DND-41 (cell line): ENCODE measurements at regions not wholly inside any gene's neighbourhood (a gene's known extent, or its start where the extent isn't known, plus 50 kb on each side); places are given as distances from the start of the nearest gene placed in this dataset.

ENCODE experiments used
- ATAC-seq: fragments of 200-7000 bp; cut with Tn5 transposase; 3 replicates; pipeline ENCODE4 v1.9.1; 2021; ENCODE audit warnings: low read depth; ENCODE audit not compliant: insufficient read depth
- DNase-seq: peaks from one replicate; pipeline ENCODE4 v3.0.0-alpha.2; 2020
- H2AFZ ChIP-seq: 2 replicates; pipeline ENCODE4 v1.6.0; 2012; ENCODE audit warnings: low read depth, low read length
- H3K27ac ChIP-seq: 2 replicates; pipeline ENCODE4 v1.5.1; 2012; ENCODE audit warnings: low read length, inconsistent platforms
- H3K27me3 ChIP-seq: fragments of 200-600 bp; sonication (generic); 2 replicates; pipeline ENCODE4 v1.6.0; 2012; ENCODE audit warnings: low read length, mild to moderate bottlenecking, inconsistent platforms; ENCODE audit not compliant: insufficient read depth, poor library complexity
- H3K36me3 ChIP-seq: 2 replicates; pipeline ENCODE4 v1.5.1; 2012; ENCODE audit warnings: low read length, inconsistent platforms; ENCODE audit not compliant: insufficient read depth
- H3K4me1 ChIP-seq: 2 replicates; pipeline ENCODE4 v1.5.1; 2012; ENCODE audit warnings: mild to moderate bottlenecking, low read length; ENCODE audit not compliant: insufficient read depth
- H3K4me2 ChIP-seq: 2 replicates; pipeline ENCODE4 v1.6.0; 2012; ENCODE audit warnings: mild to moderate bottlenecking, moderate library complexity, low read length, inconsistent platforms; ENCODE audit not compliant: insufficient read depth
- H3K4me3 ChIP-seq, 2 experiments: fragments of 200-600 bp in 1 of 2; shearing (Covaris generic) in 1 of 2; 2 replicates each; pipeline ENCODE4 v1.5.1; 2012 to 2016; ENCODE audit warnings: inconsistent platforms in 2 of 2, low read length in 2 of 2, mild to moderate bottlenecking in 2 of 2, low read depth in 1 of 2, moderate library complexity in 1 of 2
- H3K79me2 ChIP-seq: 2 replicates; pipeline ENCODE4 v1.6.0; 2012; ENCODE audit warnings: low read length, inconsistent platforms; ENCODE audit not compliant: insufficient read depth
- H3K9ac ChIP-seq: 2 replicates; pipeline ENCODE4 v1.6.0; 2012; ENCODE audit warnings: low read depth, mild to moderate bottlenecking, inconsistent platforms, low read length, moderate library complexity
- H3K9me3 ChIP-seq: 2 replicates; pipeline ENCODE4 v1.5.1; 2012; ENCODE audit warnings: low read length, moderate library complexity, mild to moderate bottlenecking, inconsistent platforms; ENCODE audit not compliant: insufficient read depth, severe bottlenecking
- H4K20me1 ChIP-seq: 2 replicates; pipeline ENCODE4 v1.6.0; 2012; ENCODE audit warnings: low read length; ENCODE audit not compliant: insufficient read depth
- CTCF ChIP-seq: IDR thresholded peaks from 2 replicates; pipeline ENCODE4 v1.5.1; 2012; ENCODE audit warnings: borderline replicate concordance, low read length, moderate library complexity, mild to moderate bottlenecking; ENCODE audit not compliant: poor library complexity, severe bottlenecking; ENCODE audit errors: extremely low read depth
- EZH2 ChIP-seq: IDR thresholded peaks from 3 replicates; pipeline ENCODE4 v1.6.1; 2012; ENCODE audit warnings: borderline replicate concordance, low read depth, mild to moderate bottlenecking, moderate library complexity, low read length, inconsistent platforms; ENCODE audit not compliant: severe bottlenecking

- Histone ChIP-seq H3K36me3 (no peaks in the 10 kb centered on the region), H3K4me2 (no peak overlapping the region), H3K27ac (no peak overlapping the region), H3K27me3 (no peaks in the 10 kb centered on the region), H3K9ac (no peak overlapping the region), H3K4me1 (no peaks in the 10 kb centered on the region), H3K79me2 (no peaks in the 10 kb centered on the region), H3K9me3 (no peaks in the 10 kb centered on the region), H3K4me3 (no peak overlapping the region), H2AFZ (no peak overlapping the region), H4K20me1 (no peaks in the 10 kb centered on the region)
- no peak for ATAC-seq
- no peak for DNase-seq
- TF ChIP-seq EZH2 = no peak
- TF ChIP-seq CTCF = no peak
These were observed 373.5 kb downstream of the DTWD2 start for GRCh38 chr5:118614731-118615456.

GRCh38 chr5:118611332-118611945 lies 376.9 kb downstream of the DTWD2 start:
- no peak overlapping the region for H3K4me3 ChIP-seq
- H3K36me3 ChIP-seq = no peaks in the 10 kb centered on the region
- no peak overlapping the region for H3K9ac ChIP-seq
- no peaks in the 10 kb centered on the region for H3K4me1 ChIP-seq
- H3K27ac ChIP-seq = no peak overlapping the region
- no peaks in the 10 kb centered on the region for H3K27me3 ChIP-seq
- no peak for TF ChIP-seq EZH2
- TF ChIP-seq CTCF = peak; percentile 52
- no peaks in the 10 kb centered on the region for H3K9me3 ChIP-seq
- no peak overlapping the region for H2AFZ ChIP-seq
- DNase-seq (peak; percentile 6), ATAC-seq (no peak)
- no peaks in the 10 kb centered on the region for H3K79me2 ChIP-seq
- no peaks in the 10 kb centered on the region for H4K20me1 ChIP-seq
- no peak overlapping the region for H3K4me2 ChIP-seq

- no peaks in the 10 kb centered on the region for H3K79me2 ChIP-seq
- no peak overlapping the region for H3K4me3 ChIP-seq
- no peaks in the 10 kb centered on the region for H4K20me1 ChIP-seq
- no peaks in the 10 kb centered on the region for H3K9me3 ChIP-seq
- H3K27me3 ChIP-seq = no peaks in the 10 kb centered on the region
- no peak overlapping the region for H3K27ac ChIP-seq
- DNase-seq (no peak), ATAC-seq (no peak)
- H3K4me1 ChIP-seq = no peaks in the 10 kb centered on the region
- no peaks in the 10 kb centered on the region for H3K36me3 ChIP-seq
- TF ChIP-seq CTCF (no peak), EZH2 (no peak)
- H3K4me2 ChIP-seq = no peak overlapping the region
- H3K9ac ChIP-seq = no peak overlapping the region
- no peak overlapping the region for H2AFZ ChIP-seq
These were observed 381.4 kb downstream of the DTWD2 start for GRCh38 chr5:118606940-118607339.
